ENCODE measurements at regions not wholly inside any gene's neighbourhood (a gene's known extent, or its start where the extent isn't known, plus 50 kb on each side); places are given as distances from the start of the nearest gene placed in this dataset.

DNA sequence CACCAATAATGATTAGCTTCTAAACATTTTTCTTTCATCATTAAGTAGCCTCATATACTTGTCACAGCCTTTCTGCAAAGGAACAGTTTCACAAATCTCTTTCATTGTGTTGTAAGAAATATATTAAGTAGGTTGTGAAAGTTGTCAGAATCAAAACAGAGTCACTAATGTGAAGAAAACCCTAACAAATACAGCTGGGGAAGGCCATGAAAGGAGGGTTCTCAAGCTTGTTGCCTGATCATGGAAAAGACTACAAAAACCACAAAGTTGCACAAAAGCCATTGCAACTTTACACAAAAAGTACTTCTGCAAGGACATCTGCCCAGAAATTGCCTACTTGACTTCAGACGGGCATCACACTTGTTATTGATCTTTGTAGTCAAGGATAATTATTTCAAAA, 216.1 kb downstream of the ALDH8A1 start:
- no peak overlapping the region for H3K4me3 ChIP-seq
- no peak overlapping the region for H3K4me2 ChIP-seq (ENCODE audit: unreplicated experiment)
- no peaks in the 10 kb centered on the region for H3K36me3 ChIP-seq (ENCODE audit: low read depth)
- in situ Hi-C loops (cut with MboI) = no loop called here
- no peaks in the 10 kb centered on the region for H3F3A ChIP-seq (ENCODE audit: insufficient read depth)
- DNase-seq = no peak
- H3K27me3 ChIP-seq (replicated peaks; ENCODE audit: insufficient read depth) = no peaks in the 10 kb centered on the region
- peaks cover 9% of the 10 kb centered on the region; the same call in 1 of the 2 replicates for H3K4me1 ChIP-seq (ENCODE audit: insufficient read depth)
- H4K20me1 ChIP-seq (ENCODE audit: insufficient read depth) = no peaks in the 10 kb centered on the region
- no peaks in the 10 kb centered on the region for H3K9me2 ChIP-seq (ENCODE audit: insufficient read depth)
- no peaks in the 10 kb centered on the region for H3K79me2 ChIP-seq (ENCODE audit: insufficient read depth)
- H3K9me3 ChIP-seq (ENCODE audit: low read depth) = no peaks in the 10 kb centered on the region
- H3K27ac ChIP-seq = no peak overlapping the region
- TF ChIP-seq EZH2 (IDR thresholded peaks at IDR 0.05; ENCODE audit: insufficient read depth, poor library complexity, severe bottlenecking) (no peak), EZH2phosphoT487 (IDR thresholded peaks at IDR 0.05; ENCODE audit: insufficient read depth, low read depth) (no peak)
- no peak overlapping the region for H3K9ac ChIP-seq
- WGBS, 2 experiments (ENCODE audit: low coverage in 1 of 2, low lambda C conversion rate in 2 of 2, missing lambda C conversion rate in 2 of 2) = 97% methylated on average over 1 of the region's 1 CpG
- H2AFZ ChIP-seq = no peak overlapping the region

DNA sequence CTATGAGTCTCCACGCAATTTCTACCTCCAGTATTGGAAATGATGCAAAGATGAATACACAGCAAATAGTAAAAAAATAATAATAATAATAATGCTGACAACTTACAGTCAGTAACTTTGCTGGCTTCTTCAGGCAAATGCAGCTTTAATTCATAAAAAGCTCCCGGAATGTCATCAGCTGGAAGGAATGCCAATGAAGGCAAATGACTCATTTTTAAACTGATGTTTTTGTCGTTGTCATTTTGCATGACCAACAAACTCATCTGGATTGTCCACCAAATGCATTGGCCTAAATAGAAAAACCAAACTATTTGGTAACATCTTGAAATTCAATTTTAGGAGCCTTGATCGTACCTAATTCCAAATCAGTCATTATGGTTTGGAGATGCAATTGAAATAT, 217.1 kb downstream of the ALDH8A1 start:
- Histone ChIP-seq H4K20me1 (ENCODE audit: insufficient read depth) (no peaks in the 10 kb centered on the region), H3K9ac (no peak overlapping the region), H3K9me3 (ENCODE audit: low read depth) (no peaks in the 10 kb centered on the region), H3K4me1 (ENCODE audit: insufficient read depth) (peaks cover 9% of the 10 kb centered on the region; the same call in 1 of the 2 replicates), H3K79me2 (ENCODE audit: insufficient read depth) (no peaks in the 10 kb centered on the region), H3K36me3 (ENCODE audit: low read depth) (no peaks in the 10 kb centered on the region), H3F3A (ENCODE audit: insufficient read depth) (no peaks in the 10 kb centered on the region), H3K4me2 (ENCODE audit: unreplicated experiment) (no peak overlapping the region), H2AFZ (no peak overlapping the region), H3K27ac (no peak overlapping the region), H3K9me2 (ENCODE audit: insufficient read depth) (no peaks in the 10 kb centered on the region), H3K27me3 (replicated peaks; ENCODE audit: insufficient read depth) (no peaks in the 10 kb centered on the region), H3K4me3 (no peak overlapping the region)
- in situ Hi-C loops (cut with MboI) = no loop called here
- DNase-seq = peak; percentile 55
- TF ChIP-seq EZH2 (IDR thresholded peaks at IDR 0.05; ENCODE audit: insufficient read depth, poor library complexity, severe bottlenecking) (no peak), EZH2phosphoT487 (IDR thresholded peaks at IDR 0.05; ENCODE audit: insufficient read depth, low read depth) (no peak)
- WGBS, 2 experiments (ENCODE audit: low coverage in 1 of 2, low lambda C conversion rate in 2 of 2, missing lambda C conversion rate in 2 of 2) = 12 to 18% methylated on average over 4 of the region's 4 CpGs

DNA sequence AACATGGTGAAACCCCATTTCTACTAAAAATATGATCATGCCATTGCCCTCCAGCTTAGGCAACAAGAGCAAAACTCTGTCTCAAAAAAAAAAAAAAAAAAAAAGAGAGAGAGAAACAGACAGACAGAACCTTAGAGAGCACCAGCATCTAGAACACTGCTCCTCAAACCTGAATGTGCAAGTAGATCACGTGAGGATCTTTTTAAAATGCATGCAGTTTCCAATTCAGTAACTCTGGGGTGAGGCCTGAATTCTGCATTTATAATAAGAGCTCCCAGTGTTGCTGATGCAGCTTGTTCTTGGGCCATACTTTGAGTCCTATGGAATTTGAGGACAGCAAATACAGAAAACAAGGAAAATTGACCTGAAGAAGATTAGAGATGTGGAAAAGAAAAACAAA, 218.3 kb downstream of the ALDH8A1 start:
- Histone ChIP-seq H3K4me3 (no peak overlapping the region), H3K4me2 (ENCODE audit: unreplicated experiment) (no peak overlapping the region), H3K36me3 (ENCODE audit: low read depth) (no peaks in the 10 kb centered on the region), H3K27me3 (replicated peaks; ENCODE audit: insufficient read depth) (no peaks in the 10 kb centered on the region), H3K9me3 (ENCODE audit: low read depth) (no peaks in the 10 kb centered on the region), H3F3A (ENCODE audit: insufficient read depth) (no peaks in the 10 kb centered on the region), H3K9me2 (ENCODE audit: insufficient read depth) (no peaks in the 10 kb centered on the region), H3K27ac (no peak overlapping the region), H4K20me1 (ENCODE audit: insufficient read depth) (no peaks in the 10 kb centered on the region), H2AFZ (no peak overlapping the region), H3K79me2 (ENCODE audit: insufficient read depth) (no peaks in the 10 kb centered on the region), H3K4me1 (ENCODE audit: insufficient read depth) (peaks cover 9% of the 10 kb centered on the region; the same call in 1 of the 2 replicates), H3K9ac (no peak overlapping the region)
- 83 to 93% methylated on average over 1 of the region's 1 CpG for WGBS, 2 experiments (ENCODE audit: low coverage in 1 of 2, low lambda C conversion rate in 2 of 2, missing lambda C conversion rate in 2 of 2)
- TF ChIP-seq EZH2phosphoT487 (IDR thresholded peaks at IDR 0.05; ENCODE audit: insufficient read depth, low read depth) (no peak), EZH2 (IDR thresholded peaks at IDR 0.05; ENCODE audit: insufficient read depth, poor library complexity, severe bottlenecking) (no peak)
- DNase-seq = no peak
- in situ Hi-C loops (cut with MboI) = no loop called here

DNA sequence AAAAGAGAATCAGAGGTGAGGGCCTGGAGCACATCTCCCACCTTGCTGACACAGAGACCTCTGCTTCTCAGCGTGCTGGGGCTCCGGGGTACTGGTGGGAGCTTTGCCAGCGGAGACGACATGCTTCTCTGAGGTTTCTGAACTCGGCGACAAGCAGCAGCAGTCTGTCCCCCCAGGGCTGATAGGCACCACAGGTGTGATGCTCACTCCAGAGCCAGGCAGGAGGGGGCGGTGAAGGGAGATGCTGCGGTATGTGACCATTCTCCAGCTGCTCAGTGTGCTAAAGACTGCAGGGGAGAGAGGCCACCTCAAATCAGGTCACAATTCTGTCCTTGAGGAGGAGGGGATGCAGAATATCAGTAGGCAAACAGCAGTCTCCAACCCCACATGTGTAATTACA, 219.9 kb downstream of the ALDH8A1 start:
- no peak for DNase-seq
- TF ChIP-seq EZH2 (IDR thresholded peaks at IDR 0.05; ENCODE audit: insufficient read depth, poor library complexity, severe bottlenecking) = no peak
- TF ChIP-seq EZH2phosphoT487 (IDR thresholded peaks at IDR 0.05; ENCODE audit: insufficient read depth, low read depth) = no peak
- no peaks in the 10 kb centered on the region for H3K79me2 ChIP-seq (ENCODE audit: insufficient read depth)
- no peak overlapping the region for H3K9ac ChIP-seq
- H3K4me3 ChIP-seq = no peak overlapping the region
- peaks cover 9% of the 10 kb centered on the region; the same call in 1 of the 2 replicates for H3K4me1 ChIP-seq (ENCODE audit: insufficient read depth)
- no peaks in the 10 kb centered on the region for H3K36me3 ChIP-seq (ENCODE audit: low read depth)
- no peak overlapping the region for H3K27ac ChIP-seq
- H4K20me1 ChIP-seq (ENCODE audit: insufficient read depth) = no peaks in the 10 kb centered on the region
- H3K27me3 ChIP-seq (replicated peaks; ENCODE audit: insufficient read depth) = no peaks in the 10 kb centered on the region
- no peak overlapping the region for H2AFZ ChIP-seq
- in situ Hi-C loops (cut with MboI) = no loop called here
- H3K4me2 ChIP-seq (ENCODE audit: unreplicated experiment) = no peak overlapping the region
- H3K9me3 ChIP-seq (ENCODE audit: low read depth) = no peaks in the 10 kb centered on the region
- 76 to 84% methylated on average over 8 of the region's 8 CpGs for WGBS, 2 experiments (ENCODE audit: low coverage in 1 of 2, low lambda C conversion rate in 2 of 2, missing lambda C conversion rate in 2 of 2)
- no peaks in the 10 kb centered on the region for H3F3A ChIP-seq (ENCODE audit: insufficient read depth)
- H3K9me2 ChIP-seq (ENCODE audit: insufficient read depth) = no peaks in the 10 kb centered on the region

DNA sequence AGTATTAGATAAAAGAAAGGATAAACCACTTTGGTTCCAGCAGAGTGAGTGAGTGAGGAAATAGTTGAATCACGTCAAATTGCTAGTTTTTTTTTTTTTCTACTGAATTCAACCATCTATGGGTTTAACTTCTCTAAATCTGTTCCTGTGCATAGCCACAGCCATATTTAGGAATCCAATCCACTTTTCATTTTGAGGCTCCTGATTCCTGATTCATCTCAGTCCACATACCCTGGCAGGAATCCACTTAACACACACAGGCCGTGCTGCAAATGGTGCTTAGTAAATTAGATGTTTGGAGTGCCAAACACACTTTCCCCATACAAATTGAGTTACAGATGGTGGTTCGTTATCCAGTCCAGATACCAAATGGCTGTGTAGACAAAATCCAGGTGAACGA, 220.3 kb downstream of the ALDH8A1 start:
- no peak overlapping the region for H3K27ac ChIP-seq
- H3F3A ChIP-seq (ENCODE audit: insufficient read depth) = no peaks in the 10 kb centered on the region
- in situ Hi-C loops (cut with MboI) = no loop called here
- H3K4me3 ChIP-seq = no peak overlapping the region
- no peaks in the 10 kb centered on the region for H4K20me1 ChIP-seq (ENCODE audit: insufficient read depth)
- H3K4me1 ChIP-seq (ENCODE audit: insufficient read depth) = peaks cover 9% of the 10 kb centered on the region; the same call in 1 of the 2 replicates
- H3K79me2 ChIP-seq (ENCODE audit: insufficient read depth) = no peaks in the 10 kb centered on the region
- DNase-seq = peak; percentile 21
- no peak overlapping the region for H3K9ac ChIP-seq
- H3K36me3 ChIP-seq (ENCODE audit: low read depth) = no peaks in the 10 kb centered on the region
- no peak overlapping the region for H2AFZ ChIP-seq
- 62 to 63% methylated on average over 4 of the region's 4 CpGs for WGBS, 2 experiments (ENCODE audit: low coverage in 1 of 2, low lambda C conversion rate in 2 of 2, missing lambda C conversion rate in 2 of 2)
- no peaks in the 10 kb centered on the region for H3K9me2 ChIP-seq (ENCODE audit: insufficient read depth)
- no peaks in the 10 kb centered on the region for H3K27me3 ChIP-seq (replicated peaks; ENCODE audit: insufficient read depth)
- TF ChIP-seq EZH2phosphoT487 (IDR thresholded peaks at IDR 0.05; ENCODE audit: insufficient read depth, low read depth) (no peak), EZH2 (IDR thresholded peaks at IDR 0.05; ENCODE audit: insufficient read depth, poor library complexity, severe bottlenecking) (no peak)
- H3K9me3 ChIP-seq (ENCODE audit: low read depth) = no peaks in the 10 kb centered on the region
- no peak overlapping the region for H3K4me2 ChIP-seq (ENCODE audit: unreplicated experiment)
